ENCODE measurements at regions not wholly inside any gene's neighbourhood (a gene's known extent, or its start where the extent isn't known, plus 50 kb on each side); places are given as distances from the start of the nearest gene placed in this dataset.

GRCh38 chr18:24649571-24649970 is 189.1 kb downstream of the HRH4 start:
- peaks cover 7% of the 10 kb centered on the region for H3K27me3 Mint-ChIP-seq (ENCODE audit: low read depth)
- no peak for TF ChIP-seq CTCF (IDR thresholded peaks at IDR 0.05)
- H3K27ac Mint-ChIP-seq (ENCODE audit: unreplicated experiment): no peak overlapping the region
- no peak for DNase-seq (ENCODE audit: low spot score)
- no peak overlapping the region for H3K4me3 Mint-ChIP-seq (ENCODE audit: unreplicated experiment)
- H3K4me1 Mint-ChIP-seq (ENCODE audit: low read depth): no peaks in the 10 kb centered on the region
- H3K36me3 Mint-ChIP-seq (ENCODE audit: low read depth): no peaks in the 10 kb centered on the region
- peaks cover 5% of the 10 kb centered on the region for H3K9me3 Mint-ChIP-seq (ENCODE audit: low read depth)

- H3K4me3 Mint-ChIP-seq (ENCODE audit: unreplicated experiment): no peak overlapping the region
- H3K27ac Mint-ChIP-seq (ENCODE audit: unreplicated experiment): no peak overlapping the region
- peaks cover 6% of the 10 kb centered on the region for H3K27me3 Mint-ChIP-seq (ENCODE audit: low read depth)
- no peaks in the 10 kb centered on the region for H3K36me3 Mint-ChIP-seq (ENCODE audit: low read depth)
- H3K9me3 Mint-ChIP-seq (ENCODE audit: low read depth): peaks cover 5% of the 10 kb centered on the region
- TF ChIP-seq CTCF (IDR thresholded peaks at IDR 0.05): no peak
- H3K4me1 Mint-ChIP-seq (ENCODE audit: low read depth): no peaks in the 10 kb centered on the region
- no peak for DNase-seq (ENCODE audit: low spot score)
These were observed 191.0 kb downstream of the HRH4 start for GRCh38 chr18:24651434-24651833.

GRCh38 chr18:24656050-24656449 is 195.6 kb downstream of the HRH4 start:
- TF ChIP-seq CTCF (IDR thresholded peaks at IDR 0.05): no peak
- DNase-seq (ENCODE audit: low spot score): no peak
- no peak overlapping the region for H3K4me3 Mint-ChIP-seq (ENCODE audit: unreplicated experiment)
- peaks cover 5% of the 10 kb centered on the region for H3K9me3 Mint-ChIP-seq (ENCODE audit: low read depth)
- no peaks in the 10 kb centered on the region for H3K36me3 Mint-ChIP-seq (ENCODE audit: low read depth)
- H3K4me1 Mint-ChIP-seq (ENCODE audit: low read depth): no peaks in the 10 kb centered on the region
- peaks cover 1% of the 10 kb centered on the region for H3K27me3 Mint-ChIP-seq (ENCODE audit: low read depth)
- no peak overlapping the region for H3K27ac Mint-ChIP-seq (ENCODE audit: unreplicated experiment)

GRCh38 chr18:24656551-24657443 is 196.4 kb downstream of the HRH4 start:
- Mint-ChIP-seq H3K4me3 (ENCODE audit: unreplicated experiment) (no peak overlapping the region), H3K27ac (ENCODE audit: unreplicated experiment) (no peak overlapping the region), H3K4me1 (ENCODE audit: low read depth) (no peaks in the 10 kb centered on the region), H3K27me3 (ENCODE audit: low read depth) (peaks cover 1% of the 10 kb centered on the region), H3K36me3 (ENCODE audit: low read depth) (no peaks in the 10 kb centered on the region), H3K9me3 (ENCODE audit: low read depth) (no peaks in the 10 kb centered on the region)
- DNase-seq (ENCODE audit: low spot score): no peak
- TF ChIP-seq CTCF (IDR thresholded peaks at IDR 0.05): no peak

- no peaks in the 10 kb centered on the region for H3K9me3 Mint-ChIP-seq (ENCODE audit: low read depth)
- DNase-seq (ENCODE audit: low spot score): no peak
- peaks cover 1% of the 10 kb centered on the region for H3K27me3 Mint-ChIP-seq (ENCODE audit: low read depth)
- H3K27ac Mint-ChIP-seq (ENCODE audit: unreplicated experiment): no peak overlapping the region
- H3K36me3 Mint-ChIP-seq (ENCODE audit: low read depth): no peaks in the 10 kb centered on the region
- H3K4me3 Mint-ChIP-seq (ENCODE audit: unreplicated experiment): no peak overlapping the region
- H3K4me1 Mint-ChIP-seq (ENCODE audit: low read depth): no peaks in the 10 kb centered on the region
- no peak for TF ChIP-seq CTCF (IDR thresholded peaks at IDR 0.05)
These were observed 197.0 kb downstream of the HRH4 start for GRCh38 chr18:24657444-24657842.

Measured in chondrocyte (in vitro differentiated cells).